H9 (cell line): ENCODE measurements at regions not wholly inside any gene's neighbourhood (a gene's known extent, or its start where the extent isn't known, plus 50 kb on each side); places are given as distances from the start of the nearest gene placed in this dataset.

Experiments used
- DNase-seq: peaks from one replicate; pipeline ENCODE4 v3.0.0-alpha.2; 2017
- H2AFZ ChIP-seq: one replicate; pipeline ENCODE4 v1.6.1; 2013; ENCODE audit warnings: mild to moderate bottlenecking, low read length, control low read depth, moderate library complexity
- H2AK5ac ChIP-seq: 2 replicates; pipeline ENCODE4 v1.6.1; 2013; ENCODE audit warnings: low read length, control low read depth, mixed read lengths; ENCODE audit not compliant: insufficient read length
- H2BK120ac ChIP-seq: one replicate; pipeline ENCODE4 v1.6.1; 2013; ENCODE audit warnings: low read depth, mild to moderate bottlenecking, low read length, control low read depth, inconsistent platforms; ENCODE audit not compliant: poor library complexity, severe bottlenecking
- H2BK12ac ChIP-seq: 2 replicates; pipeline ENCODE4 v1.6.1; 2013; ENCODE audit warnings: low read length, control low read depth, mixed read lengths, low read depth; ENCODE audit not compliant: insufficient read length
- H2BK15ac ChIP-seq: 2 replicates; pipeline ENCODE4 v1.6.1; 2013; ENCODE audit warnings: low read depth, low read length, control low read depth
- H2BK20ac ChIP-seq: one replicate; pipeline ENCODE4 v1.6.1; 2013; ENCODE audit warnings: low read depth, mild to moderate bottlenecking, low read length, control low read depth, inconsistent platforms; ENCODE audit not compliant: poor library complexity, severe bottlenecking
- H2BK5ac ChIP-seq: 2 replicates; pipeline ENCODE4 v1.6.1; 2013; ENCODE audit warnings: low read length, control low read depth, mixed read lengths; ENCODE audit not compliant: insufficient read length
- H3K14ac ChIP-seq: 2 replicates; pipeline ENCODE4 v1.6.1; 2013; ENCODE audit warnings: low read length, control low read depth; ENCODE audit not compliant: insufficient read depth
- H3K18ac ChIP-seq: 2 replicates; pipeline ENCODE4 v1.6.1; 2013; ENCODE audit warnings: low read depth, mild to moderate bottlenecking, mixed read lengths, low read length, control low read depth; ENCODE audit not compliant: insufficient read length
- H3K23ac ChIP-seq: 2 replicates; pipeline ENCODE4 v1.6.1; 2013; ENCODE audit warnings: low read length, control low read depth, mixed read lengths, low read depth; ENCODE audit not compliant: insufficient read length
- H3K23me2 ChIP-seq: 2 replicates; pipeline ENCODE4 v1.6.1; 2013; ENCODE audit warnings: low read depth, mild to moderate bottlenecking, mixed read lengths, low read length, control low read depth; ENCODE audit not compliant: insufficient read length, poor library complexity, severe bottlenecking
- H3K27ac ChIP-seq: 2 replicates; pipeline ENCODE4 v1.5.1; 2013; ENCODE audit warnings: low read length, control low read depth, mixed read lengths, low read depth; ENCODE audit not compliant: insufficient read length
- H3K27me3 ChIP-seq: 2 replicates; pipeline ENCODE4 v1.6.1; 2013; ENCODE audit warnings: low read length, control low read depth, inconsistent platforms; ENCODE audit not compliant: insufficient read depth
- H3K4ac ChIP-seq: 2 replicates; pipeline ENCODE4 v1.6.1; 2013; ENCODE audit warnings: low read depth, mild to moderate bottlenecking, control low read depth, inconsistent platforms, low read length, moderate library complexity
- H3K4me1 ChIP-seq: 2 replicates; pipeline ENCODE4 v1.6.1; 2013; ENCODE audit warnings: low read length, control low read depth, inconsistent platforms; ENCODE audit not compliant: insufficient read depth
- H3K4me2 ChIP-seq: 2 replicates; pipeline ENCODE4 v1.6.1; 2013; ENCODE audit warnings: low read length, control low read depth, mixed read lengths; ENCODE audit not compliant: insufficient read length, insufficient read depth
- H3K56ac ChIP-seq: 2 replicates; pipeline ENCODE4 v1.6.1; 2013; ENCODE audit warnings: low read depth, mild to moderate bottlenecking, mixed read lengths, low read length, control low read depth; ENCODE audit not compliant: insufficient read length
- H3K79me1 ChIP-seq: 2 replicates; pipeline ENCODE4 v1.6.1; 2013; ENCODE audit warnings: low read depth, mild to moderate bottlenecking, moderate library complexity, low read length, control low read depth, inconsistent platforms; ENCODE audit not compliant: insufficient read depth, poor library complexity, severe bottlenecking
- H3K79me2 ChIP-seq: 2 replicates; pipeline ENCODE4 v1.6.1; 2013; ENCODE audit warnings: low read length, control low read depth, inconsistent platforms; ENCODE audit not compliant: insufficient read depth
- H3K9ac ChIP-seq: 2 replicates; pipeline ENCODE4 v1.6.1; 2013; ENCODE audit warnings: low read length, control low read depth, mixed read lengths; ENCODE audit not compliant: insufficient read length; ENCODE audit errors: extremely low read depth
- H3K9me3 ChIP-seq: one replicate; pipeline ENCODE4 v1.6.1; 2013; ENCODE audit warnings: low read depth, low read length, inconsistent platforms; ENCODE audit not compliant: control insufficient read depth
- H3T11ph ChIP-seq: one replicate; pipeline ENCODE4 v1.6.1; 2013; ENCODE audit warnings: mild to moderate bottlenecking, low read length, control low read depth, inconsistent platforms
- H4K20me1 ChIP-seq: one replicate; pipeline ENCODE4 v1.6.1; 2013; ENCODE audit not compliant: control insufficient read depth, insufficient read length, insufficient read depth
- H4K5ac ChIP-seq: 2 replicates; pipeline ENCODE4 v1.6.1; 2013; ENCODE audit warnings: low read depth, mild to moderate bottlenecking, mixed read lengths, low read length, control low read depth; ENCODE audit not compliant: insufficient read length
- H4K8ac ChIP-seq: replicated peaks from 2 replicates; pipeline ENCODE4 v1.6.1; 2013; ENCODE audit warnings: low read length, control low read depth, mixed read lengths, low read depth; ENCODE audit not compliant: insufficient read length
- H4K91ac ChIP-seq: 2 replicates; pipeline ENCODE4 v1.6.1; 2013; ENCODE audit warnings: low read depth, mild to moderate bottlenecking, moderate library complexity, mixed read lengths, low read length, control low read depth; ENCODE audit not compliant: insufficient read length
- H3K27ac Mint-ChIP-seq, 3 experiments: 2 replicates in 2 of 3; 3 replicates in 1 of 3; pipeline ENCODE4 v1.8.0; 2020 to 2021; ENCODE audit warnings: mixed read lengths in 3 of 3, mild to moderate bottlenecking in 1 of 3, moderate library complexity in 1 of 3
- H3K27me3 Mint-ChIP-seq: 2 replicates; pipeline ENCODE4 v1.8.0; 2021; ENCODE audit warnings: low read depth, mild to moderate bottlenecking, moderate library complexity, mixed read lengths
- H3K36me3 Mint-ChIP-seq, 3 experiments: 2 replicates in 2 of 3; 3 replicates in 1 of 3; pipeline ENCODE4 v1.8.0; 2020 to 2021; ENCODE audit warnings: low read depth in 3 of 3, mixed read lengths in 3 of 3; ENCODE audit not compliant: insufficient read depth in 1 of 3
- H3K4me1 Mint-ChIP-seq, 2 experiments: 2 replicates each; pipeline ENCODE4 v1.8.0; 2020; ENCODE audit warnings: mixed read lengths in 2 of 2
- H3K4me3 Mint-ChIP-seq, 2 experiments: 2 replicates in 1 of 2; 3 replicates in 1 of 2; pipeline ENCODE4 v1.8.0; 2020 to 2021; ENCODE audit warnings: mild to moderate bottlenecking in 2 of 2, mixed read lengths in 2 of 2, moderate library complexity in 1 of 2
- H3K9me3 Mint-ChIP-seq, 2 experiments: 2 replicates in 1 of 2; 3 replicates in 1 of 2; pipeline ENCODE4 v1.8.0; 2020; ENCODE audit warnings: mild to moderate bottlenecking in 2 of 2, mixed read lengths in 2 of 2, moderate library complexity in 1 of 2
- CTCF ChIP-seq: fragments of 200-600 bp; sonication (generic); conservative IDR thresholded peaks from 3 replicates; pipeline ENCODE4 v1.8.0; 2021; ENCODE audit warnings: antibody characterized with exemption, mild to moderate bottlenecking
- WGBS: extraction: QIAGEN DNeasy Blood & Tissue Kit; methylation state at CpG from one replicate; pipeline ENCODE4 v1.1.7; 2013; ENCODE audit warnings: missing lambda C conversion rate, low lambda C conversion rate, mixed read lengths; ENCODE audit not compliant: insufficient read length; ENCODE audit errors: extremely low coverage; 5-methylcytosine and 5-hydroxymethylcytosine counted together

GRCh38 chr12:68446384-68446783 lies 114.2 kb upstream of the MDM1 start:
- no peak for DNase-seq
- H3K18ac ChIP-seq: no peak overlapping the region
- no peak overlapping the region for H2BK5ac ChIP-seq
- Mint-ChIP-seq H3K4me1 (peaks cover 32 to 35% of the 10 kb centered on the region in 2 experiments), H3K27me3 (no peaks in the 10 kb centered on the region), H3K4me3 (no peak overlapping the region), H3K27ac (no peak overlapping the region), H3K36me3 (peaks cover 10 to 24% (median 16%) of the 10 kb centered on the region in 3 experiments), H3K9me3 (peaks cover 19 to 27% of the 10 kb centered on the region in 2 experiments)
- no peak overlapping the region for H3T11ph ChIP-seq
- no peak overlapping the region; the same call in 1 of the 2 replicates for H3K14ac ChIP-seq
- H3K9ac ChIP-seq: no peak overlapping the region
- H4K91ac ChIP-seq: no peak overlapping the region
- no peaks in the 10 kb centered on the region for H3K27me3 ChIP-seq
- H3K9me3 ChIP-seq: no peaks in the 10 kb centered on the region
- no CpG with 5 or more reads among the region's 1 CpG for WGBS
- H2BK120ac ChIP-seq: no peak overlapping the region
- H3K79me1 ChIP-seq: no peaks in the 10 kb centered on the region
- no peak overlapping the region for H3K27ac ChIP-seq
- no peak overlapping the region for H2BK15ac ChIP-seq
- no peaks in the 10 kb centered on the region for H3K79me2 ChIP-seq
- H4K5ac ChIP-seq: no peak overlapping the region
- peak overlapping the region; percentile 22 for H2AFZ ChIP-seq
- H3K23me2 ChIP-seq: no peaks in the 10 kb centered on the region
- no peak overlapping the region for H2BK20ac ChIP-seq
- no peak overlapping the region for H3K4ac ChIP-seq
- no peak overlapping the region for H2AK5ac ChIP-seq
- no peaks in the 10 kb centered on the region for H4K20me1 ChIP-seq
- no peak overlapping the region for H3K23ac ChIP-seq
- H4K8ac ChIP-seq: no peak overlapping the region
- H3K4me2 ChIP-seq: peak overlapping the region; percentile 37
- peaks cover 4% of the 10 kb centered on the region; the same call in 1 of the 2 replicates for H3K4me1 ChIP-seq
- TF ChIP-seq CTCF: no peak
- H2BK12ac ChIP-seq: no peak overlapping the region
- H3K56ac ChIP-seq: no peak overlapping the region
